ENCODE measurements at regions not wholly inside any gene's neighbourhood (a gene's known extent, or its start where the extent isn't known, plus 50 kb on each side); places are given as distances from the start of the nearest gene placed in this dataset.

DNA sequence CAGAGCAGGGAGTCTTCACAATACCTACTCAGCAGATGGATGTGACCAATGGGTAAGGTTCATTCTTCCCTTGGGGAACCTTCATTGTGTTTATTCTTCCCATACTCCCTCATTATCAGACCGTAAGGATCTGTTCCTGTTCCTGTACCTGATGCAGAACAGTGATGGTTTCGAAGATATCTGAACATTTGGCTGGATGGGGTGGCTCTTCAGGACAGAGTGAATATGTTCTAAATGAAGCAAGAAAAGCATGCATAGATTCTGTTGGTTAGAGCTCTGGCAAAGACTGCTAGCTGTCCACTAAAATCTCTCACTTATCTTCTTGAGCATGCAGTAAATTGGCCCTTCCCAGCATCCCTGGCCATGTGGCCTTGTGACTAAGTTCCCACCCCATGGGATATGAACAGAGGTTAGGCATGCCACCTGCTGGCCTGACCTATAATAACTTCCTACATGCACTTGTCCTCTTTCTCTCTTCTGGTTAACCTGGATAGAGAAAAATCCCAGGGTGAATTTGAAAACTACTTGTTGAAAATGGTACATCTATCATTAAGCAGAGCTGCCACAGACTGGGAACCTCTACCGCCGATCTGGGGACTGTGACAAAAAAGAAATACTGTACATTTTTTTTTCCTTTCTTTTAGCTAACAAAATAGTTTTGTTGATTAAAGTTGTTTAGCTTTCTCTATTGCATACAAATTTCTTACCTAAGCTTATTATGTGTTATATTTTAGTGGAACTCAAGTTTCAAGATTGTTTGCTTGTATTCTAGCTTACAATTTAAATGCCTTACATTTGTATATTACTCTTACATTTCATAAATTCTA lies 60.0 kb upstream of the BANK1 start:
- no peaks in the 10 kb centered on the region for H3K4me1 ChIP-seq (ENCODE audit: insufficient read depth, low read length)
- TF ChIP-seq EZH2 (IDR thresholded peaks at IDR 0.05; ENCODE audit: borderline replicate concordance, low read depth, low read length, severe bottlenecking), result no peak
- TF ChIP-seq, protein P1, sequence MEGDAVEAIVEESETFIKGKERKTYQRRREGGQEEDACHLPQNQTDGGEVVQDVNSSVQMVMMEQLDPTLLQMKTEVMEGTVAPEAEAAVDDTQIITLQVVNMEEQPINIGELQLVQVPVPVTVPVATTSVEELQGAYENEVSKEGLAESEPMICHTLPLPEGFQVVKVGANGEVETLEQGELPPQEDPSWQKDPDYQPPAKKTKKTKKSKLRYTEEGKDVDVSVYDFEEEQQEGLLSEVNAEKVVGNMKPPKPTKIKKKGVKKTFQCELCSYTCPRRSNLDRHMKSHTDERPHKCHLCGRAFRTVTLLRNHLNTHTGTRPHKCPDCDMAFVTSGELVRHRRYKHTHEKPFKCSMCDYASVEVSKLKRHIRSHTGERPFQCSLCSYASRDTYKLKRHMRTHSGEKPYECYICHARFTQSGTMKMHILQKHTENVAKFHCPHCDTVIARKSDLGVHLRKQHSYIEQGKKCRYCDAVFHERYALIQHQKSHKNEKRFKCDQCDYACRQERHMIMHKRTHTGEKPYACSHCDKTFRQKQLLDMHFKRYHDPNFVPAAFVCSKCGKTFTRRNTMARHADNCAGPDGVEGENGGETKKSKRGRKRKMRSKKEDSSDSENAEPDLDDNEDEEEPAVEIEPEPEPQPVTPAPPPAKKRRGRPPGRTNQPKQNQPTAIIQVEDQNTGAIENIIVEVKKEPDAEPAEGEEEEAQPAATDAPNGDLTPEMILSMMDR (IDR thresholded peaks at IDR 0.05; ENCODE audit: borderline replicate concordance, extremely low read depth, low read length, poor library complexity, severe bottlenecking), result peak; percentile 77
- H3K9ac ChIP-seq (ENCODE audit: low read depth, low read length), result no peak overlapping the region
- no peak overlapping the region for H3K4me2 ChIP-seq (ENCODE audit: insufficient read depth, low read length)
- no peaks in the 10 kb centered on the region for H3K9me3 ChIP-seq (ENCODE audit: insufficient read depth, low read length, severe bottlenecking)
- DNase-seq (peak; percentile 63), ATAC-seq (ENCODE audit: insufficient read depth, low read depth) (peak; percentile 89)
- no peaks in the 10 kb centered on the region for H3K36me3 ChIP-seq (ENCODE audit: insufficient read depth, low read length)
- no peaks in the 10 kb centered on the region for H3K27me3 ChIP-seq (ENCODE audit: insufficient read depth, low read length, poor library complexity)
- no peaks in the 10 kb centered on the region for H4K20me1 ChIP-seq (ENCODE audit: insufficient read depth, low read length)
- no peak overlapping the region for H2AFZ ChIP-seq (ENCODE audit: low read depth, low read length)
- H3K4me3 ChIP-seq (ENCODE audit: low read depth in 1 of 2, low read length in 2 of 2), result no peak overlapping the region
- no peaks in the 10 kb centered on the region for H3K79me2 ChIP-seq (ENCODE audit: insufficient read depth, low read length)
- H3K27ac ChIP-seq (ENCODE audit: low read length), result no peak overlapping the region

DNA sequence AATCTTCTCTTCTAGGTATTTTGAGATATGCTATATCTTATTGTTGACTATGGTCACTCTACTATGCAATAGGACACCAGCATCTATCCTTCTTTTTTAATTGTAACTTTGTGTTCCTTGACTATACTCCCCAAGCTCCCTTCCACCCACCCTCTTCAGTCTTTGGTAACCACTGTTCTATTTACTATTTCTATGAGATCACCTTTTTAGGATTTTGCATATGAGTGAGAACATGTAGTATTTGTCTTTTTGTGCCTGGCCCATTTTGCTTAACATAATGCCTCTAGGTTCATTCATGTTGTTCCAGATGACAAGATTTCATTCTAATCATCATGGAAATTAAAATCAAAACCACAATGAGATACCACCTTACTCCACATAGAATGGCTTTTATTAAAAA lies 63.3 kb upstream of the BANK1 start:
- no peaks in the 10 kb centered on the region for H3K79me2 ChIP-seq (ENCODE audit: insufficient read depth, low read length)
- ATAC-seq (ENCODE audit: insufficient read depth, low read depth), result no peak
- no peak overlapping the region for H3K4me3 ChIP-seq (ENCODE audit: low read depth in 1 of 2, low read length in 2 of 2)
- no peaks in the 10 kb centered on the region for H3K27me3 ChIP-seq (ENCODE audit: insufficient read depth, low read length, poor library complexity)
- no peak overlapping the region for H3K27ac ChIP-seq (ENCODE audit: low read length)
- no peak overlapping the region for H3K9ac ChIP-seq (ENCODE audit: low read depth, low read length)
- TF ChIP-seq, protein P1 (IDR thresholded peaks at IDR 0.05; ENCODE audit: borderline replicate concordance, extremely low read depth, low read length, poor library complexity, severe bottlenecking), result no peak
- no peak for TF ChIP-seq EZH2 (IDR thresholded peaks at IDR 0.05; ENCODE audit: borderline replicate concordance, low read depth, low read length, severe bottlenecking)
- no peaks in the 10 kb centered on the region for H3K9me3 ChIP-seq (ENCODE audit: insufficient read depth, low read length, severe bottlenecking)
- H4K20me1 ChIP-seq (ENCODE audit: insufficient read depth, low read length), result no peaks in the 10 kb centered on the region
- no peaks in the 10 kb centered on the region for H3K36me3 ChIP-seq (ENCODE audit: insufficient read depth, low read length)
- DNase-seq, result no peak
- H2AFZ ChIP-seq (ENCODE audit: low read depth, low read length), result no peak overlapping the region
- H3K4me2 ChIP-seq (ENCODE audit: insufficient read depth, low read length), result no peak overlapping the region
- H3K4me1 ChIP-seq (ENCODE audit: insufficient read depth, low read length), result no peaks in the 10 kb centered on the region

DNA sequence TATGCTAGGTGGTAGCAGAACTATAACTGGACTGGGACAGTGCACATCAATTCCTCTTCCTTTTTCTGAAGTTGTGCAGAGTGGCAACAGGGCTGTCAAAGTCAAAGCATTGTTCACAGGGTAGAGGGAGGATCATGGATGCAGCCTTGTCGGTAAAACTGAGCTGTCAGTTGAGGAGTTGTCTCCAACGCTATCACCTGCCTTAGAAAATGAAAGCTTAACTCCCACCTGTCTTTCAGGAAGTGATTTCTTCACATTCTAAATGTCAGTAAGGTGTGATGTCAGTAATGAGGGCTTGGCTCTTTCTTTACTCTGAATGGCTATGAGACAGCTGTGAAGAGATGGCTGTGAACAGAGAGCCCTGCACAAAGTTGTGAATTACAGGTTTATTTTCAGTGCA lies 66.4 kb upstream of the BANK1 start:
- Histone ChIP-seq H3K27me3 (ENCODE audit: insufficient read depth, low read length, poor library complexity) (no peaks in the 10 kb centered on the region), H3K9me3 (ENCODE audit: insufficient read depth, low read length, severe bottlenecking) (no peaks in the 10 kb centered on the region), H2AFZ (ENCODE audit: low read depth, low read length) (no peak overlapping the region), H3K79me2 (ENCODE audit: insufficient read depth, low read length) (no peaks in the 10 kb centered on the region), H3K36me3 (ENCODE audit: insufficient read depth, low read length) (no peaks in the 10 kb centered on the region), H3K4me1 (ENCODE audit: insufficient read depth, low read length) (no peaks in the 10 kb centered on the region), H3K27ac (ENCODE audit: low read length) (no peak overlapping the region), H4K20me1 (ENCODE audit: insufficient read depth, low read length) (no peaks in the 10 kb centered on the region), H3K4me3 (ENCODE audit: low read depth in 1 of 2, low read length in 2 of 2) (no peak overlapping the region), H3K9ac (ENCODE audit: low read depth, low read length) (no peak overlapping the region), H3K4me2 (ENCODE audit: insufficient read depth, low read length) (no peak overlapping the region)
- no peak for ATAC-seq (ENCODE audit: insufficient read depth, low read depth)
- DNase-seq, result no peak
- TF ChIP-seq, protein P1 (IDR thresholded peaks at IDR 0.05; ENCODE audit: borderline replicate concordance, extremely low read depth, low read length, poor library complexity, severe bottlenecking), result no peak
- TF ChIP-seq EZH2 (IDR thresholded peaks at IDR 0.05; ENCODE audit: borderline replicate concordance, low read depth, low read length, severe bottlenecking), result no peak
